GM19395 (cell line): ENCODE measurements at regions not wholly inside any gene's neighbourhood (a gene's known extent, or its start where the extent isn't known, plus 50 kb on each side); places are given as distances from the start of the nearest gene placed in this dataset.
"Not testable (repeated sequence)": the region's sequence is repeated elsewhere in the genome, so short reads cannot be mapped to it uniquely, and the experiment has no call there.

Experiments
- ATAC-seq: cut with Tn5 transposase; IDR thresholded peaks from one replicate; pipeline ENCODE4 v1.9.1; 2021; ENCODE audit warnings: mild to moderate bottlenecking, moderate library complexity; ENCODE audit not compliant: unreplicated experiment

- ATAC-seq = no peak
Measured at GRCh38 chr14:105894125-105894977, 368.0 kb downstream of the TMEM121 start.

- ATAC-seq = no peak
Measured at GRCh38 chr14:105894978-105895881, 368.8 kb downstream of the TMEM121 start.

- ATAC-seq = not testable (repeated sequence)
Measured at GRCh38 chr14:105896206-105896605, 369.8 kb downstream of the TMEM121 start.

- ATAC-seq = not testable (repeated sequence)
Measured at GRCh38 chr14:105896961-105897724, 370.8 kb downstream of the TMEM121 start.

DNA sequence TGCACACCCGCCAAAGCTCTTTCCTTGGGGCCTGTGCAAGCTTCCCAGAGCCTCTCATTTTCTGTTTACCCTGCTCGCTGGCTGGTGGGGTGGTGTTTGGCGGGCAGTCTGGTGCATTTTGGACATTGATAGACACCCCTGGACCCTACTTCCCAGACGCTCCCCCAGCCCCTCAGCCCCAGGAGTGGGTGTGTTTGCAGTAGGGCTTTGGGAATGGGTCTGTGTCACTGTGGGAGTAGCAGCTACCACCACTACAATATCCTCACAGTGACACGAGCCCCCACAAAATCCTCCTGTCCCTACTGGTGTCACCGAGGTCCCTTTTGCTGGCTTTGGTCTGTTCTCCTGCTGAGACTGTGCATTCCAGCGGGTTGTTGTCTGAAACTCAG lies 371.3 kb downstream of the TMEM121 start:
- no peak for ATAC-seq

DNA sequence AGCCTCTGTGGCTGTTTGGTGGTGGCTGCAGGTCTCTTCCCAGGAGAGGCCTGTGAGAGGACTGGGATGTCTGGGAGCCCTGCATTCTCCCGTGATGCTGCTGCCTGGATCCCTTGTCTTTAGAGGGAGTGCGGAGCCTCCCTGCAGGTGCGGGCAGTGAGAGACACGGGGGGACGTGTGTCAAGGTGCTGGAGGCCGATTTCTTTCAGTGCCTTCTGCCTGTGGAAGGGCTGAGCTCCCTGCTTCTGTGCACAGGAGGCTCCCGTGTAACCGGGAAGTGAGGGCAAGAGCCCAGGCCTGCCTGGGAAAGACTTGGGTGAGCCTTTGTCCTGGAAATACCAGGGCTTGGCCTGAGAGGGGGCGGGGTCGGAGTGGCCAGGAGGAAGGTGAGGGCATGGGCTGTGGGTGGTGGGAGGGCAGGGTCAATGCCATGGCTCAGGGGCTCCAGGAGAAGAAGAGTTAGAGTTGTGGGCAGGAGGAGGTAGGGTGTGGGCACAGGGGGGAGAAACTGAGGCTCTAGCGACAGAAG lies 372.2 kb downstream of the TMEM121 start:
- no peak for ATAC-seq

DNA sequence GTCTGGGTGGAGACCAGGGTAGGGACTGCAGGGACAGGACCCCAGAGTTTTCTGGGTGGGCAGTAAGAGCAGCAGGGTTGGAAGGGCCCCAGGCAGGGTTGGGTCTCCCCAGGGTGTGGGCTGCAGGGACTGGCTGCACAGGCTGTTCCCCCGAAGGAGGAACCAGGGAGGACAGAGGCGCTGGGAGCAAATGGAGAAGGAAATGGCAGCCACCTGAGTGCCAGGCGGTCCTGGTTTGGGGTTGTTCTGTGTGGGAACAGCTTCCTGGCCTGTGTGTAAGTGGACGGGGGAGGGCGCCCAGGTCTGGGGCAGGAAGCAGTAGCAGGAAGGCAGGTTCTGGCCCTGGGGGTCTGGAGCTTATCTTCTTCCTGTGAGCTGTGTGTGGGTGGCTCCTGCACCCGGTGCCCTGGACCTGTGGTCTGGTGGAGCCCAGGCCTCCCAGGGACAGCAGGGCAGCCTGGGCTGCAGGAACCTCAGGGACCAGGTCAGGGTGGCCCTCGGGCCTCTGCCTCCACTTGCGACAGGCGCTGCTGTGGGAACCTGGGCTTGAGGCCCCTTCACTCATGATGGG lies 372.8 kb downstream of the TMEM121 start:
- ATAC-seq = no peak

DNA sequence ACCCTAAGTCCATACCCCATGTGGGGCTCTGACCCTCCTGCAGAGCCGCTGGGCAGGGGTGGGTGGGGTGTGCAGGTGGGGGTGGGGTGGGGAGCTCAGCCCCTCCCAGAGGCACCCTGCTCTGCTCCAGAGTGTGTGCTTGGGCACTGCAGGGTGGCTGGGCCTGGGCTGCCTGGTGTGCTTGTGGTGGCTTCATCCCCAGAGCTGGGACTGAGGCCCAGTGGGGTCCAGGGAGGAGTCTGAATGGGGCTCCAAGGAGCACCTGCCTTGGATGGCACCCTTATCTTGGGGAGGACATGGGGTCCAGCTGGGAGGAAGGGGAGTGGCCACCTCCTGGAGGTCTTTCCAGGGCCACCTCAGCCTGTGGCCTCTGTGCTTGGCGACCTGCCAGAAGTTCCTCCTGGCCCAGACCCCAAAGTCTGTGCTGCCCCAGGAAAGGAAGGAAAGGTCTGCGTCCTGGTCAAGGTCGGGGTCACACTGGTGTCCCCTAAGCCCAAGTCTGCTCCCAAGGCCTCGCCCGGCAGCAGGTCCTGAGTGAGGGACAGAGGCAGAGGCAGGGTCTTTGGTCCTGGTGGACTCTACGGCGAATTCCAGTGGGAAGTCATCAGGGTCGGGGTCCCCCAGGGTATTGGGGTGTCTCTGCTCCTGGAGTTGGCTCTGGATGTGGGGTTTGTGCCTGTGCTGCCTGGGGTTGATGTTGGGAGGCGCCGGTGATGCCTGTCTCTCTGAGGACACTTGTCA lies 373.4 kb downstream of the TMEM121 start:
- ATAC-seq = no peak

GRCh38 chr14:105900398-105901160 lies 374.2 kb downstream of the TMEM121 start:
- no peak for ATAC-seq

DNA sequence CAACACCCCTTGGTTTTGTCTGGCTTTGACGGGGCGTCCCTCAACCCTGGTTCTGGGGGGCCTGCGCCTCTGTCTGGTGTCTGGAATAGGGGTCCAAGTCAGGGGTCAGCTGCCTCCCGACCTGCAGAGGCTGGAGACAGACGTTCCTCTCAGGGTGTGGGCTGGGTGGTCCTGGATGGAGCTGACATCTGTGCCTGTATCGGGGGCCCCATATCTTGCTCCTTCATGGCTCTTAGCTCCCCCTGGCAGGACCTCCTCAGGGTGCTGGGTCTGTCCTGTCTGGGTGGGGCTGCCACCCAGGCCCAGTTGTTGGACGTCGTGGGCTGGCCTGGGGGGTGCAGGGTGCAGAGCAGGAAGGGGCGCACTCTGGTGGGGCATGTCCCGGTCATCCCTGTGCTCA lies 374.8 kb downstream of the TMEM121 start:
- no peak for ATAC-seq

DNA sequence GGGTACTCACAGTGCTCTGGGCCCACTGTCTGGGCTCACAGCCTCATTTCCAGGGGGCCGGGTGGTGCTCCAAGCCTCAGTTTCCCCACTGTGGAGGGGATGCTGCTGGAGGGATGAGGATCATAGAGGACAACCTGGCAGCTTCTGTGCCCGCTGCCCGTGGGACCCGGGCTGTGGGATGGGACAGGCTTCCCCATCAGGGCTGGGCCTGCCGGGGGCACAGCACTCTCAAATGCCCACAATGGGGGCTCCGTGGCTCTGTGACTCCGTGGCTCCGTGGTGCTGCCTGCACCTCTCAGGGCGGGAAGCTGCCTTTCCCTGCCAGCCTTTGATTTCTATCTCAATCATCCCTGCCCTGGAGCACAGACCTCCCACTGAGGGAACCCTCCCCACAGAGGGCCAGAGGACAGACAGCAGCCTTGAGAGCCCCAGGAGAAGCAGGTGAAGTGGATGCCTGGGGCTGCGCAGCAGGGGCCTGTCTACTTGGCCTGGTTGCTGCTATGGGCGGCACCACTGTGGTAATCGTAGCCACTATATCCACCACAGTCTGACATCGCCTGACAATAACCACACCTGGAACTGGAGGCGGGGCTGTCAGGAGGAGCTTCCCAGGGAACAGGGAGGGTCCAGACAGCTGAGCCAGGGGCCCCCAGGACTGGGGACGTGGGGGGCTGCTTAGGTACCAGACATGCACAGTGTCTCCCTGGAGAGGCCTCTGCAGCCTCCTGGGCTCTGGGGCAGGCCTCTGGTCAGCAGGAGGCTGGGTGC lies 375.9 kb downstream of the TMEM121 start:
- no peak for ATAC-seq

- ATAC-seq = not testable (repeated sequence)
Measured at GRCh38 chr14:105902899-105903165, 376.4 kb downstream of the TMEM121 start.

- ATAC-seq = no peak
Measured at GRCh38 chr14:105903971-105904370, 377.6 kb downstream of the TMEM121 start.

GRCh38 chr14:105904379-105904778 lies 378.0 kb downstream of the TMEM121 start:
- ATAC-seq = no peak

- ATAC-seq = no peak
Measured at GRCh38 chr14:105905456-105905855, 379.1 kb downstream of the TMEM121 start.

DNA sequence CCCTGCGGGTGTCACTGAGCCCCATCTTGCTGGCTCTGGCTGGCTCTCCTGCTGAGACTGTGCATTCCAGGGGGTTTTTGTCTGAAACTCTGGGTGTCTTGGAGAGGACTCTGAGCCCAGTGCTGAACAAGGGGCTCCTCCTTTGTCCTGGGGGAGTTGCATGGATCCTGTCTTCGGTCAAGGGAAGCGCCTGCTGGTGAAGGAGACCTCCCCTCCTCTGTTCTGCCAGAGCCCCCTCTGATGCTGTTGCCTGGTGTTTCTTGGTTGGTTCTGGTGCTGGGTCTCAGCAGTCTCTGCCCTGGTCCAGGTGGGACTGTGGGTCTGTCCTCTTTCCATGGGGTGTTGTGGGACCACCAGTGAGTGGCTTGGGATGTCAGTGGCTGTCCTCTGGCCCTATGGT lies 380.9 kb downstream of the TMEM121 start:
- ATAC-seq = no peak

GRCh38 chr14:105908006-105908405 lies 381.6 kb downstream of the TMEM121 start:
- no peak for ATAC-seq

DNA sequence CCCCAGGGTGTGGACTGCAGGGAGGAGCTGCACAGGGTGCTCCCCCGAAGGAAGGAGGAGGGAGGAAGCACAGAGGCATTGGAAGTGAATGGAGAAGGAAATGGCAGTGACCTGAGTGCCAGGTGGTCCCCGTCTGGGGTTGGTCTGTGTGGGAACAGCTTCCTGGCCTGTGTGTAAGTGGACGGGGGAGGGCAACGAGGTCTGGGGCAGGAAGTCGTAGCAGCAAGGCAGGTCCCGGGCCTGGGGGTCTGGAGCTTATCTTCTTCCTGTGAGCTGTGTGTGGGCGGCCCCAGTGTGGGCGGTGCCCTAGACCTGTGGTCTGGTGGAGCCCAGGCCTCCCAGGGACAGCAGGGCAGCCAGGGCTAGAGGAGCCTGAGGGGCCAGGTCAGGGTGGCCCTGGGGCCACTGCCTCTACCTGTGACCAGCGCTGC lies 382.1 kb downstream of the TMEM121 start:
- ATAC-seq = no peak
